A673 (cell line): ENCODE measurements at regions not wholly inside any gene's neighbourhood (a gene's known extent, or its start where the extent isn't known, plus 50 kb on each side); places are given as distances from the start of the nearest gene placed in this dataset.

Experiments used
- BruUV-seq: library from RNA; stranded (reverse); fragments of 400-500 nt; replicated peaks from 2 replicates; lab custom pipeline; 2021; lab: Mats Ljungman, UMichigan
- CTCF ChIA-PET: fragments of 300-600 bp; sonication (Branson Sonifier 250); formaldehyde crosslinking; loops from one replicate; lab custom pipeline; 2022; ENCODE audit warnings: antibody characterized with exemption; lab: Charles Lee
- POLR2A ChIA-PET: fragments of 300-600 bp; sonication (Branson Sonifier 250); formaldehyde crosslinking; loops from one replicate; lab custom pipeline; 2022; ENCODE audit warnings: antibody characterized with exemption; ENCODE audit not compliant: low non-redundant PET; lab: Charles Lee
- DNase-seq: peaks from one replicate; pipeline ENCODE4 v3.0.0-alpha.2; 2015; ENCODE audit warnings: low spot score
- H3K27ac ChIP-seq: fragments of 200-600 bp; sonication (generic); 2 replicates; pipeline ENCODE4 v1.5.1; 2016; ENCODE audit warnings: mixed run types, low read depth, mild to moderate bottlenecking, mixed read lengths, antibody characterized with exemption, low read length; ENCODE audit not compliant: poor library complexity, severe bottlenecking
- H3K27me3 ChIP-seq: fragments of 200-600 bp; sonication (generic); replicated peaks from 2 replicates; pipeline ENCODE4 v1.6.1; 2017; ENCODE audit warnings: mixed run types, low read depth, mild to moderate bottlenecking, mixed read lengths, antibody characterized with exemption, low read length; ENCODE audit not compliant: insufficient read depth, poor library complexity
- H3K36me3 ChIP-seq: fragments of 200-600 bp; sonication (generic); 2 replicates; pipeline ENCODE4 v1.6.1; 2016; ENCODE audit warnings: mixed run types, mild to moderate bottlenecking, mixed read lengths, antibody characterized with exemption, low read length; ENCODE audit not compliant: insufficient read depth, poor library complexity, severe bottlenecking
- H3K4me1 ChIP-seq: fragments of 200-600 bp; sonication (generic); 2 replicates; pipeline ENCODE4 v1.6.1; 2017; ENCODE audit warnings: mixed run types, mild to moderate bottlenecking, mixed read lengths, antibody characterized with exemption, low read length; ENCODE audit not compliant: insufficient read depth, poor library complexity, severe bottlenecking
- H3K4me3 ChIP-seq: fragments of 200-600 bp; sonication (generic); 2 replicates; pipeline ENCODE4 v1.5.1; 2016; ENCODE audit warnings: low read depth, mixed run types, mild to moderate bottlenecking, mixed read lengths, low read length; ENCODE audit not compliant: poor library complexity, severe bottlenecking
- H3K9me3 ChIP-seq: fragments of 200-600 bp; sonication (generic); 2 replicates; pipeline ENCODE4 v1.6.1; 2016; ENCODE audit warnings: mixed run types, low read depth, mild to moderate bottlenecking, mixed read lengths, antibody characterized with exemption, low read length; ENCODE audit not compliant: poor library complexity, severe bottlenecking
- EZH2 ChIP-seq: fragments of 200-600 bp; sonication (generic); IDR thresholded peaks from 2 replicates; pipeline ENCODE4 v1.6.1; 2017; ENCODE audit warnings: borderline replicate concordance, low read depth, mild to moderate bottlenecking, mixed read lengths, antibody characterized with exemption, low read length; ENCODE audit not compliant: poor library complexity, severe bottlenecking
- intact Hi-C: fragments of 100-400 bp; cut with micrococcal nuclease; formaldehyde crosslinking; loops from one replicate; pipeline ENCODE4 v1.10.0; 2022; ENCODE audit not compliant: unreplicated experiment
- TF ChIP-seq, protein P1 (sequence below): fragments of 300-800, 200-600 bp; sonication (generic); conservative IDR thresholded peaks from 2 replicates; pipeline ENCODE4 v1.5.1; 2017; ENCODE audit warnings: low read depth, mild to moderate bottlenecking, antibody characterized with exemption, low read length, moderate library complexity, mixed read lengths

DNA sequence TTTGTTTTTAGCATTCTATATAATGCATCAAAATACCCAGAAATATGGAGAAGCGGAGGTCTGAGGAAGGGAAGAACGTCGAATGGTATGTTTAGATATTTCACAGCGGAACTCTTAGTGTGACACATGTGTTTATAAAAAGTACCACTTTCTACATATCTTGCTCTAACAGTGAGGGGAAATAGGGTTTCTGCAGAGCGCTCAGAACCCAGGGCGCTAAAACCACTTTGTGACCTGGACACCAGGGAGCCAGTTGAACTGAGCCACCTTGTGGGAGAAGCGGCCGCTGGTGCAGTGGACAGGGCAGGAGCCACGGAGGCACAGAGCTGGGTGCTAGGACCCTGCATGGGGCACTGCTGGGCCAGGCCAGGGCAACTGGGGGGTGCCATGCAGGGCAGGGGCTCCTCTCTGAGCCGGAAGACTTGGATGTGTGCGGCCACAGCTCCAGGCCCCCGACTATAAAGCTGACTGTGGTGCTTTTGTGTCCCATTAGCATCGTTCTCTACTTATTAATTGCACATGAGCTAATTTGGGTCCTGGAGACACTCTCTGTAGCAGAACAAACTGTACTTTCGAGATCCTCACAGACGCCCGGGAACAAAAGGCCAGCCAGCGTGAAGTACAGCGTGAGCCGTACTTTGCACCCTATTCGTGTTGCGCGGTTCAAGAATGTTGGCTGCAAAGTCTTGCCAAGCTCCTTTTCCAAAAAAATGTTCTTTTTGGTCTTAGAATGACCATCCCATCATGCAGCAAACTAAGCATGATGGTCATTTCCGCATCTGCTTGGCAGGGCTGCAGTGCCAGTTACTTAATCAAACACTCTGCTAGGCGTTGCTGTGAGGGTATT, 151.9 kb upstream of the ALKAL2 start:
- Histone ChIP-seq H3K27ac (no peak overlapping the region), H3K4me1 (no peaks in the 10 kb centered on the region), H3K4me3 (no peak overlapping the region), H3K27me3 (no peaks in the 10 kb centered on the region), H3K9me3 (no peaks in the 10 kb centered on the region), H3K36me3 (no peaks in the 10 kb centered on the region)
- ChIA-PET CTCF (no interaction called here), POLR2A (no interaction called here)
- DNase-seq: no peak
- no TSS peak for BruUV-seq
- intact Hi-C loops: no loop called here
- TF ChIP-seq, protein P1, sequence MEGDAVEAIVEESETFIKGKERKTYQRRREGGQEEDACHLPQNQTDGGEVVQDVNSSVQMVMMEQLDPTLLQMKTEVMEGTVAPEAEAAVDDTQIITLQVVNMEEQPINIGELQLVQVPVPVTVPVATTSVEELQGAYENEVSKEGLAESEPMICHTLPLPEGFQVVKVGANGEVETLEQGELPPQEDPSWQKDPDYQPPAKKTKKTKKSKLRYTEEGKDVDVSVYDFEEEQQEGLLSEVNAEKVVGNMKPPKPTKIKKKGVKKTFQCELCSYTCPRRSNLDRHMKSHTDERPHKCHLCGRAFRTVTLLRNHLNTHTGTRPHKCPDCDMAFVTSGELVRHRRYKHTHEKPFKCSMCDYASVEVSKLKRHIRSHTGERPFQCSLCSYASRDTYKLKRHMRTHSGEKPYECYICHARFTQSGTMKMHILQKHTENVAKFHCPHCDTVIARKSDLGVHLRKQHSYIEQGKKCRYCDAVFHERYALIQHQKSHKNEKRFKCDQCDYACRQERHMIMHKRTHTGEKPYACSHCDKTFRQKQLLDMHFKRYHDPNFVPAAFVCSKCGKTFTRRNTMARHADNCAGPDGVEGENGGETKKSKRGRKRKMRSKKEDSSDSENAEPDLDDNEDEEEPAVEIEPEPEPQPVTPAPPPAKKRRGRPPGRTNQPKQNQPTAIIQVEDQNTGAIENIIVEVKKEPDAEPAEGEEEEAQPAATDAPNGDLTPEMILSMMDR: no peak

DNA sequence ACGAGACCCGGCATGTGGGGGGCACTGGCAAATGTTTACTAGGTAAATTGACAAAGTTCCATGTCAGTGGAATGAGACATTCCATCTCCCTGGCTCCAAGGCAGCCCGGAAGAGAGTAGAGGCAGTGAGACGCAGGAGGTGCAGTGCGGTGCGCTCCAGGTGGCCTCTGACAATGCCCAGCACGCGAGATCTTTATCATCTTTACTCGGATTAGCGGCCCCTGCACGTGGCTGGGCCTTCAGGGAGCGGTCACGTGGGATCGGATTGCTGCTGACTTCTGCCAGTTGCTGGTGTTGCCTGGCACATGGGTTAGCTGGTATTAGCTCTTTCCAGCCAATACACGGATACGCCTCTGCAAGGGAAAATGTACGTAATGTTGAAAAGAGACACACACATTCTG, 151.2 kb upstream of the ALKAL2 start:
- Histone ChIP-seq H3K27ac (no peak overlapping the region), H3K4me3 (no peak overlapping the region), H3K36me3 (no peaks in the 10 kb centered on the region), H3K9me3 (no peaks in the 10 kb centered on the region), H3K4me1 (no peaks in the 10 kb centered on the region), H3K27me3 (no peaks in the 10 kb centered on the region)
- no TSS peak for BruUV-seq
- TF ChIP-seq EZH2: no peak
- TF ChIP-seq, protein P1: no peak
- DNase-seq: no peak
- ChIA-PET POLR2A (no interaction called here), CTCF (no interaction called here)
- intact Hi-C loops: no loop called here

DNA sequence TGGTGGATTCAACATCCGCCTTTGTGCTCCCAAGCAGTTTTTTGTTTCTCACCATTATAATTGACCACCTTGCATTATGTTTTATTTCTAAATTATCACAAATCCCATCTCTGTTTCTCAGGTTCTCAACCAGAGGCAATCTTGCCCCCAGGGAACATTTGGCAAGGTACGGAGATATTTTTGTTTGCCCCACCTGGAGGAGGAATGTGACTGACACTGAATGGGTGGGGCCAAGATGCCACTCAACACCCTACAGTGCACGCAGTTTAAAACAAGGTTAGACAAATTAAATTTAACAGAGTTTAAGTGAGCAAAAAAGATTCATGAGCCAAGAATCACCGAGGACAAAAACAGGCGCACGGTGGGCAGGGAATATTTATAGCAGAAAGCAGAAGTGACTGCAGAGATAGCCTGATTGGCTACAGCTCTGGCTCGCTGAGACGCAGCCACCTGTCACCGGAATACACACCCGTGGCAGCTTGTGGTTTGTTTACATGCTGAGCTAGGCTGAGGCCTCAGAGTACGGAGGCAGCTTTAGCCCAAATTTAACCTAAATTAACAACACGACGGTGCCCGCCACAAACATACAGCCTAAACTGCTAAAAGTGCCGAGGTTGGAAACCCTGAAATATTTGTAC, 150.0 kb upstream of the ALKAL2 start:
- intact Hi-C loops: no loop called here
- POLR2A ChIA-PET: no interaction called here

More for the DNA sequence above, 150.0 kb upstream of the ALKAL2 start:
- CTCF ChIA-PET: no interaction called here
- no peak for TF ChIP-seq EZH2
- no TSS peak for BruUV-seq
- Histone ChIP-seq H3K27ac (no peak overlapping the region), H3K27me3 (no peaks in the 10 kb centered on the region), H3K36me3 (no peaks in the 10 kb centered on the region), H3K9me3 (no peaks in the 10 kb centered on the region), H3K4me1 (no peaks in the 10 kb centered on the region), H3K4me3 (no peak overlapping the region)
- no peak for DNase-seq
